ENCODE measurements at regions not wholly inside any gene's neighbourhood (a gene's known extent, or its start where the extent isn't known, plus 50 kb on each side); places are given as distances from the start of the nearest gene placed in this dataset.

DNA sequence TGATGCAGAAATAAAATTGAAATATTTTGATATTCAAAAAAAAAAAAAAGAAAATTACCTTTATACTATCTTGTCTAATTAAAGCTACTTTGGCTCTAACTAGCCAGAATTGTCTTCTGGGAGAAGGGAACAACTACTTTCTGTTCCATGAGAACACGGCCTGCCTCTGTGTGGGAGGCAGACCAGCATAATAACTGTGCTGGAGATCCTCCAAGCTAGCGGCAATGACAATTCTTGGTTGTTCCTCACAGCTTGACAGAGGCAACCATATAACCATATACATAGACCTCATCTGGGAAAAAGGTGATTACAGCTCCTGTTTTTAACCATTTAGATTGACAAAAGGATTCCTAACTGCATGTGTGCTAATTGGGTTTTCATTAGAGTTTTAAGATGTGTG lies 95.7 kb downstream of the RBMX2 start:
- no peak for ATAC-seq (ENCODE audit: insufficient read depth, low read depth)
- no peaks in the 10 kb centered on the region for H4K20me1 ChIP-seq (ENCODE audit: insufficient read depth, low read length)
- no peak overlapping the region for H3K4me3 ChIP-seq (ENCODE audit: low read depth in 1 of 2, low read length in 2 of 2)
- H3K9ac ChIP-seq (ENCODE audit: low read depth, low read length), result no peak overlapping the region
- no peak for DNase-seq
- H3K79me2 ChIP-seq (ENCODE audit: insufficient read depth, low read length), result no peaks in the 10 kb centered on the region
- H3K9me3 ChIP-seq (ENCODE audit: insufficient read depth, low read length, severe bottlenecking), result no peaks in the 10 kb centered on the region
- no peaks in the 10 kb centered on the region for H3K36me3 ChIP-seq (ENCODE audit: insufficient read depth, low read length)
- no peaks in the 10 kb centered on the region for H3K27me3 ChIP-seq (ENCODE audit: insufficient read depth, low read length, poor library complexity)
- no peak overlapping the region for H2AFZ ChIP-seq (ENCODE audit: low read depth, low read length)
- H3K27ac ChIP-seq (ENCODE audit: low read length), result no peak overlapping the region
- no peaks in the 10 kb centered on the region for H3K4me1 ChIP-seq (ENCODE audit: insufficient read depth, low read length)
- H3K4me2 ChIP-seq (ENCODE audit: insufficient read depth, low read length), result no peak overlapping the region
- no peak for TF ChIP-seq EZH2 (IDR thresholded peaks at IDR 0.05; ENCODE audit: borderline replicate concordance, low read depth, low read length, severe bottlenecking)

DNA sequence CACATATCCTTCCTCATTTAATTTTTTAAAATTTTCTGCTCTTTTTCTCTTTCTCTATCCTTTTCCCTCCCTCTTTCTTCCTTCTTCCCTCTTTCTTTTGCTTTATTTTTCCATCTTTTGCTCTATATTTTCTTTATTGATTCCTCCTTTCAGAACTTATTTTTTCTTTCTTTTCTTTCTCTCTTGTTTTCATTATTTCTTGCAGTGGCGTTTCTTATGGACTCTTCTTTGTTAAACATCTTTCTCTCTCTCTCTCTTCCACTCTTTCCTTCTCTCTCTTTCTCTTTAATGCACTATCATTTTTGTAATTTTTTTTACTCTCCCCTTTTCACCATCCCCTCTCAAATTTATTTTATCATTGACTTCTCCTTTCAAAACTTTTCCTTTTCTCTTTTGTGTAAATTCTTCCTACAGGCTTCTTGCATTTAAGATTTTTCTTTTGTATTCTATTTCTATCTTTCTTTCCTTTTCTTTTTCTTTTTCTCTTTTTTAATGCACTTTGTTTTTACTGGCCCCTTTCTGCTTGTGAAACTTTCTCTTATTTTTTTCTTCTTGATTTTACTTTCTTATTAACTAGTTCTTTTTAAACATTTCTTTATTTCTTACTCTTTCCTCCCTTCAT lies 97.0 kb downstream of the RBMX2 start:
- no peak overlapping the region for H3K9ac ChIP-seq (ENCODE audit: low read depth, low read length)
- no peaks in the 10 kb centered on the region for H3K4me1 ChIP-seq (ENCODE audit: insufficient read depth, low read length)
- no peak for ATAC-seq (ENCODE audit: insufficient read depth, low read depth)
- H3K4me2 ChIP-seq (ENCODE audit: insufficient read depth, low read length), result no peak overlapping the region
- no peaks in the 10 kb centered on the region for H3K36me3 ChIP-seq (ENCODE audit: insufficient read depth, low read length)
- no peak for DNase-seq
- H3K79me2 ChIP-seq (ENCODE audit: insufficient read depth, low read length), result no peaks in the 10 kb centered on the region
- H3K9me3 ChIP-seq (ENCODE audit: insufficient read depth, low read length, severe bottlenecking), result no peaks in the 10 kb centered on the region
- no peak overlapping the region for H2AFZ ChIP-seq (ENCODE audit: low read depth, low read length)
- TF ChIP-seq EZH2 (IDR thresholded peaks at IDR 0.05; ENCODE audit: borderline replicate concordance, low read depth, low read length, severe bottlenecking), result no peak
- no peak overlapping the region for H3K27ac ChIP-seq (ENCODE audit: low read length)
- no peak overlapping the region for H3K4me3 ChIP-seq (ENCODE audit: low read depth in 1 of 2, low read length in 2 of 2)
- H4K20me1 ChIP-seq (ENCODE audit: insufficient read depth, low read length), result no peaks in the 10 kb centered on the region
- no peaks in the 10 kb centered on the region for H3K27me3 ChIP-seq (ENCODE audit: insufficient read depth, low read length, poor library complexity)

DNA sequence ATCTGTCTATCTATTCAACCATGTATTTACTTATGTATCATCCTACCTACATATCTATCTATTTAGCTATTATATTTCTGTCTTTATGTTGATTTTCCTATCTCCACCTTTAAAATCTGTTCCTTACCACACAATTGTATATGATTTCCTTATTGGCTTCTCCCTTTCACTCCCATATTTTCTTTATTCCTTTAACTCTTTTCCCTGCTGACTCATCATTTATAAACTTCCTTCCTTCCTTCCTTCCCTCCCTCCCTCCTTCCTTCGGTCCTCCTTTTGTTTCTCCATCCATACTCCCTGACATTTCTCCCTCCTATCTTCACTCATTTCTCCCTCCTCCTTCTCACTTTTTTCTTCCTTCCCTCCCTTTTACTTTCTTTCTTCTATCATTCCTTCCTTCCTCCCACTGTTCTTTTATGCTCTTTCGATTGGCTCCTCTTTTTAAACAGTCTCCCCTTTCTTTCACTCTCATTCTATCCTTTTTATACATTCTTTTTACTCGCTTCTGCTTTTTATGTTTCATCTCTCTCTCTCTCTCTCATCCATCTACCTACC lies 100.3 kb downstream of the RBMX2 start:
- DNase-seq (no peak), ATAC-seq (ENCODE audit: insufficient read depth, low read depth) (no peak)
- no peaks in the 10 kb centered on the region for H3K79me2 ChIP-seq (ENCODE audit: insufficient read depth, low read length)
- no peak overlapping the region for H3K9ac ChIP-seq (ENCODE audit: low read depth, low read length)
- no peak overlapping the region for H2AFZ ChIP-seq (ENCODE audit: low read depth, low read length)
- no peak overlapping the region for H3K4me3 ChIP-seq (ENCODE audit: low read depth in 1 of 2, low read length in 2 of 2)
- H3K27me3 ChIP-seq (ENCODE audit: insufficient read depth, low read length, poor library complexity), result no peaks in the 10 kb centered on the region
- H3K4me1 ChIP-seq (ENCODE audit: insufficient read depth, low read length), result no peaks in the 10 kb centered on the region
- TF ChIP-seq, protein P1, sequence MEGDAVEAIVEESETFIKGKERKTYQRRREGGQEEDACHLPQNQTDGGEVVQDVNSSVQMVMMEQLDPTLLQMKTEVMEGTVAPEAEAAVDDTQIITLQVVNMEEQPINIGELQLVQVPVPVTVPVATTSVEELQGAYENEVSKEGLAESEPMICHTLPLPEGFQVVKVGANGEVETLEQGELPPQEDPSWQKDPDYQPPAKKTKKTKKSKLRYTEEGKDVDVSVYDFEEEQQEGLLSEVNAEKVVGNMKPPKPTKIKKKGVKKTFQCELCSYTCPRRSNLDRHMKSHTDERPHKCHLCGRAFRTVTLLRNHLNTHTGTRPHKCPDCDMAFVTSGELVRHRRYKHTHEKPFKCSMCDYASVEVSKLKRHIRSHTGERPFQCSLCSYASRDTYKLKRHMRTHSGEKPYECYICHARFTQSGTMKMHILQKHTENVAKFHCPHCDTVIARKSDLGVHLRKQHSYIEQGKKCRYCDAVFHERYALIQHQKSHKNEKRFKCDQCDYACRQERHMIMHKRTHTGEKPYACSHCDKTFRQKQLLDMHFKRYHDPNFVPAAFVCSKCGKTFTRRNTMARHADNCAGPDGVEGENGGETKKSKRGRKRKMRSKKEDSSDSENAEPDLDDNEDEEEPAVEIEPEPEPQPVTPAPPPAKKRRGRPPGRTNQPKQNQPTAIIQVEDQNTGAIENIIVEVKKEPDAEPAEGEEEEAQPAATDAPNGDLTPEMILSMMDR (IDR thresholded peaks at IDR 0.05; ENCODE audit: borderline replicate concordance, extremely low read depth, low read length, poor library complexity, severe bottlenecking), result no peak
- no peak for TF ChIP-seq EZH2 (IDR thresholded peaks at IDR 0.05; ENCODE audit: borderline replicate concordance, low read depth, low read length, severe bottlenecking)
- H3K27ac ChIP-seq (ENCODE audit: low read length), result no peak overlapping the region
- no peaks in the 10 kb centered on the region for H3K9me3 ChIP-seq (ENCODE audit: insufficient read depth, low read length, severe bottlenecking)
- H3K36me3 ChIP-seq (ENCODE audit: insufficient read depth, low read length), result no peaks in the 10 kb centered on the region
- H4K20me1 ChIP-seq (ENCODE audit: insufficient read depth, low read length), result no peaks in the 10 kb centered on the region
- H3K4me2 ChIP-seq (ENCODE audit: insufficient read depth, low read length), result no peak overlapping the region

DNA sequence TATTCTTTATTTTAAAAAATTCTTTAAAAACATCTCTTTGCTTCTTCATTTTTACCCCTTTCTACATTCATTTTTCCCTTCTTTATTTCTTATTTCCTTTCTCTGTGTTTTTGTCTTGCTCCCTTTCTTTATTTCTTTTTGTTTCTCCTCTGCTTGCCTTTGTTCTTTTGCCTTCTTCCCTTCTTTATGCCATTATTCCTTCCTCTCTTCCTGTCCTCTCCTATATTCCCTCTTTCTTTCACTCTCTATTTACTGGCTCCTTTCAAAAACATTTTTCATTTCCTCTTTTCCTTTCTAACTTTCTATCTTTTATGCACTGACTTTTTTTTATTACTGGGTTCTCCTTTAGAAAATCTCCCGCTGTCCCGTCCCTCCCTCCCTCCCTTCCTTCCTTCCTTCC lies 102.2 kb downstream of the RBMX2 start:
- no peaks in the 10 kb centered on the region for H3K27me3 ChIP-seq (ENCODE audit: insufficient read depth, low read length, poor library complexity)
- ATAC-seq (ENCODE audit: insufficient read depth, low read depth) (no peak), DNase-seq (no peak)
- no peak overlapping the region for H3K9ac ChIP-seq (ENCODE audit: low read depth, low read length)
- H3K9me3 ChIP-seq (ENCODE audit: insufficient read depth, low read length, severe bottlenecking), result no peaks in the 10 kb centered on the region
- H3K27ac ChIP-seq (ENCODE audit: low read length), result no peak overlapping the region
- no peaks in the 10 kb centered on the region for H3K79me2 ChIP-seq (ENCODE audit: insufficient read depth, low read length)
- H3K36me3 ChIP-seq (ENCODE audit: insufficient read depth, low read length), result no peaks in the 10 kb centered on the region
- H3K4me1 ChIP-seq (ENCODE audit: insufficient read depth, low read length), result no peaks in the 10 kb centered on the region
- H2AFZ ChIP-seq (ENCODE audit: low read depth, low read length), result no peak overlapping the region
- no peak for TF ChIP-seq EZH2 (IDR thresholded peaks at IDR 0.05; ENCODE audit: borderline replicate concordance, low read depth, low read length, severe bottlenecking)
- TF ChIP-seq, protein P1 (IDR thresholded peaks at IDR 0.05; ENCODE audit: borderline replicate concordance, extremely low read depth, low read length, poor library complexity, severe bottlenecking), result no peak
- no peak overlapping the region for H3K4me2 ChIP-seq (ENCODE audit: insufficient read depth, low read length)
- H3K4me3 ChIP-seq (ENCODE audit: low read depth in 1 of 2, low read length in 2 of 2), result no peak overlapping the region
- H4K20me1 ChIP-seq (ENCODE audit: insufficient read depth, low read length), result no peaks in the 10 kb centered on the region

Data from DND-41 (cell line).